Middle frontal gyrus (tissue), 1 donor: ENCODE measurements at regions not wholly inside any gene's neighbourhood (a gene's known extent, or its start where the extent isn't known, plus 50 kb on each side); places are given as distances from the start of the nearest gene placed in this dataset.

Source experiments
- DNase-seq: peaks from one replicate; pipeline ENCODE4 v3.0.0-alpha.2; 2015; ENCODE audit warnings: low spot score; ENCODE audit errors: extremely low spot score

DNA sequence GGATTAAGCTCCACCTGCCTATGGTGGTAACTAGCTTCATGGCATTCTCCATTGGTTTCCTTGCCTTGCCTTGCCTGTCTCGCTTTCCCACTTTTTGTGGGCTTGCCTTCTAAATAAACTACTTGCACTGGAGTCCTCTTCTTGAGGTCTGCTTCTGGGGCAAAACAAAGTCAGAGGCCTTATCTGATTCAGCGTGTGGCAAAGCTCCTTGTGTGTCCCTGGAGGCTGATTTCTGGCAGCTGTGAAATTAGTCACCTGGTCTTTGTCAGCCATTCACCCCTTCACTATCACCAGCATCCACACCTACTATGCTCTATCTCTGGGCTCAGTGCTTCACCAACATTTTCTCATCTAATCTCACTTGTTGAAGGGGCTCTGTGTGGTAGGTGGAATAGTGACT, 176.2 kb downstream of the SEC61B start:
- DNase-seq = no peak

DNA sequence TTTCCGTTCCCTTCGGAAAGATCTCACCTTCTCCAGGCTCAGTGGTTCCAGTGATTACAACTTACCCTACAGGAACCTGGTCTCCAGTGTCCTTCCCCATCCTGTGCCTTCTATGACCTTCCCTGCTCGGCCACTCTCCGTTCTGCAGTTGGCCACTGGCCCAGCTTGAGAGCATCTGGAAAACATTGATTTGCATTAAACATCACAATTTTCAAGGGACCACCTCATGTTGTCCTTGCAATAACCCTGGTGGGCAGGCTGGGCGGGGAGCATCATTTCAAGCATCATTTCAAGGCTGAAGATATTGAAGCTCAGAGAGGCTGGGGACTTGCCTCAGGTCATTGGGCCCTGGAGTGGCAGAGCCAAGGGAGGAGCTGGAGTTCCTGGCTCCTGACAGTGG, 177.4 kb downstream of the SEC61B start:
- no peak for DNase-seq

DNA sequence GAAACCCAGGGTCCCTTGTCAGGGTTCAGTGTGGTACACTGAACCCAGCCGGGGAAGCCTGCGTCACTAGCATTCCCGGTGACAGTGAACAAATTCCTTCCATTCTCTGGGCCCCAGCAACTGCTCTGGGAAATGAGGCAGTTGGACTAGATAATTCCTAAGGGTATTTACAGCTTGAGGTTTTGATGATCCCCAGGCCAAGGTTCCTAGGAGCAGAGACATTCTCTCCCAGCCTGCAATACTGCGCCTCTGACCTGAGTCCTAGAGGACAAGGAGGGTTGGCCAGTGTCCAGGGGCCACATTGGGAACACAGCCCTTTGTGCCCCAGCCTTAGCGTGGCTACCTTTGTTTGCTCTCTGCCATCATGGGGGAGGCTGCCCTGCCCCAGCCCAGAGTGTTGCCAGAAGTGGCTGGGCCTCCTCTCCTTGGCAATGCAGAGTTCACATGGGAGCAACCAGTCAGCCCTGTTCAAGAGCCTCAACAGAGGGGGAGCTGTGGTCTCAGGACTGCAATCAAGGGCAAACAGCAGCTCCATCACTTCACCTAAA, 178.2 kb downstream of the SEC61B start:
- DNase-seq = no peak

DNA sequence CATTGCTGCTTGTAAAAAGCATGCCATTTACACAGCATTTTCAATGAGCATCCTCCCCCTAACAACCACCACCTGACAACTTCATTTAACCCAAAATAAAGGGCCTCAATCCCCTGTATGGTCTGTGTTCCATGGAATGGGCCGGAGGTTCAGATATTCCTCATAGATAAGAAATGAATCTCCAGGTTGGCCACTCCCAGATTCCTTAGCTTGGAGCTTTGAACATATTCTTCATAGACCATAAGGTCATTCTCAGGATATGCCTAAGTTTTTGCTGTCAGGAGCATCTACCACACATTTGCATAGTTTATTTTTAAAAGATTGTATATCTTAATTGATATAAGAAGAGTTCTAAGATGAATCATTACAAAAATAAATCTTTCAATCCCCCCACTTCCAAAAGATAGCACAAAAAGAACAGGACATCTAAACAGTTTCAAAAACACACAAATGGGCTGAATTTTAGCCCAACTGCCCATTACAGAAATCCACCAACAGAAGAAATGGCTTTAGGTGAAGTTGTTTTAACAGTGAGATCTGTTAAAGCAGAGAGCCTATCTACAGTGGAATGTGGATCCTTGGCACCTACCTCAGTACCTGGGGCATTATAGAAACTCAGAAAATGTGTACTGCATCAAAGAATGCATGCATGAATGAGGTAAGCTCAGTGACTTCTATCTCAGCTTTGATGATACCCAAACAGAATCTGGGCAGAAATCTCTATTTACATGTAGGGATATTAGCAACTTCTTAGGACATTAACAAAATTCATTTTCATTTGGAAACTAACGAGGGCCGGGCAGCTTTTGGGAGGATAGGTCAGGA, 179.8 kb downstream of the SEC61B start:
- DNase-seq = no peak

DNA sequence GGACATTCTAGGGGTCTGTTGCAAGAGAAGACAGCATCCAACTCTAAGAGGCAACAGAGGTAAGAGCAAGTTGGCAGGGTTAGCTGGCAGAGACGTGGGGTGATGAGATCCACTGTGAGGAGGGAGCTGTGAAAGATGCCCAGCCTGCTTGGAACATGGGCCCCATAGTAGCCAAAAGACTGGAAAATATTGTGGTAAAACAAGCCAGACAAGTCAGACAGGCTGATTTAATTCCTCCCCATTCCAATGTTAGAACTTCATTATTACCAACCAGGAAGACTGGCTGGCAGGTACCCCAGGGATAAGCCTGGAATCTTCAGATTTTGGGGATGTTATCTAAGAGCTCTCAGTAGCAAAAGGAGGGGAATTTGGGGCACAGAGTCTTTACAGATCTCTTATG, 181.3 kb downstream of the SEC61B start:
- DNase-seq = no peak

DNA sequence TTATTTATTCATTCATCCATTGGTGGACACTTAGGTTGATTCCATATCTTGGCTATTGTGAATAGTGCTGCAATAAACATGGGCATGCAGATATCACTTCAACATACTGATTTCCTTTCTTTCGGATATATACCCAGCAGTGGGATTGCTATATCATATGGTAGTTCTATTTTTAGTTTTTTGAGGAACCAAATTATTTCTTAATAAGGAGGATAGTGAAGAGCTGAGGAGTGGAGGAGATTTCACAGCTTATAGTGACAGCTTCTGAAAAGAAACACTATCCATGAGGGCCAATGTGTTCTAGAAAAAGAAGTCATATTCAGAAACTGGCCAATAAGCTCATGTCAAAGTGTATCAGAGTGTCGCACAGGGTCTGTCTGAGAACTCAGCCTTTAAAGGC, 183.3 kb downstream of the SEC61B start:
- no peak for DNase-seq

DNA sequence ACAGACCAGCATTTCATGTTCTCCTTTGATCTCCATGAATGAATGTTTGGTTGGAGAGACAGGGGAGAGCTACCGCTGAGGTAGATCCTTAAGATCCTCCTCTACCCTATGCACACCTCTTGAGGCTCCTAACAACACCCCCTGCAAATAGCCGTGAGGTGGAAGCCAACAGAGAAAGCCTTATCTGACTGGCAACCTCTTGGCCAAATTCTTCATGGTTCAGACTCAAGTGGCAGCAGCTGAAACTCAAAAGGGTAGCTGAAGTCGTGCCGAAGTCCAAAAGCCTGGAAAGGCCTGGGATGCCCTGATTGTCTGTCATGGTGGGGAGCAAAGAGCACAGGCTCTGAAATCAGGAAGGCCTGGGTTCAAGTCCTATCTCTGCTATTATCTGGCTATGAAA, 184.9 kb downstream of the SEC61B start:
- no peak for DNase-seq

DNA sequence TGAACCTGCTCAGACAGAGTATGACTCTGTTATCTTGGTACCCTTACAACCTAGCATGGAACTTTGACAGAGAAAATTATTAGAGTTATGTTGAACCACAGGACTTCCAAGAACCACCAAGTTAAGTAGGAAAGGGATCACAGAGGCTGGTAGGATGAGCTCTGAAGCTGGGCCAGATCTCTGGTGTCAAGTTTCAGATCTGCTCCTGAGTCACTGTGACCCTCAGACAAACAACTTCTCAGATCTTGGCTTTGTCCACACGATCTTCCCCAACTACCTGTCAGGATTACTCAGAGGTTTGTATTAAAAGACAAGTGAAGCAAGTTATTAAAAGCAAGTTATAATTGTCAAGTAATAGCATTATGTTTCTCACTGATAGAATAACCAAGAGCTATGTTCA, 189.0 kb downstream of the SEC61B start:
- DNase-seq = no peak

DNA sequence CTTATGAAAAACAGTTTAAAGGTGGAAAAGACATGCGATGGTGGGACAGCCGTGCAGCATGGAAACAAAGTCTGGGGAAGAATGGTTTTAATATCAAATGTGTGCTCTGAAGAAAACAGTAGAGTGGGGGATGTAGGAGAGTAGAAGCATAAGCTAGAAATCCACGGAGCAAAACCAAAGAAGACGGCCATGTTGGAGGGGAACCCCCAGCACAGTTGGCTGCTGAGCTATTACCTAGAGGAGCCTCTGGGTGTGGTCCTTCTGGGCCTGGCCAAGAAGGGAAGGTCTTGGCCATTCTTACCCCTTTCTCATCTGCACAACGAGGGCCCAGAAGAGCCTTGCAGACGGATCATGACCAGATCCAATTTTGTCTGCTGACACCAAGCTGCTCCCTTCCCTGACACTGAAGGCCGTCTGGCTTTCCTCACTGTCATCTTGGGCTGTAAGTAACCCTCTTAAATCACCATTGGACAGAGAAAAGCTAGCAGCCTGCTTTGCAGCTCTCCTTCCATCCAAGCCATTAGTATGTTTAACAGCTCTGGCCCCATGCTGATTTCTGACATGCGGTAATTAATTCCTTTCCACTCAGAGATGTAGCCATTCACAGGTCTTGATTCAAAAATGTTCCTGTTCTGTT, 189.5 kb downstream of the SEC61B start:
- no peak for DNase-seq

DNA sequence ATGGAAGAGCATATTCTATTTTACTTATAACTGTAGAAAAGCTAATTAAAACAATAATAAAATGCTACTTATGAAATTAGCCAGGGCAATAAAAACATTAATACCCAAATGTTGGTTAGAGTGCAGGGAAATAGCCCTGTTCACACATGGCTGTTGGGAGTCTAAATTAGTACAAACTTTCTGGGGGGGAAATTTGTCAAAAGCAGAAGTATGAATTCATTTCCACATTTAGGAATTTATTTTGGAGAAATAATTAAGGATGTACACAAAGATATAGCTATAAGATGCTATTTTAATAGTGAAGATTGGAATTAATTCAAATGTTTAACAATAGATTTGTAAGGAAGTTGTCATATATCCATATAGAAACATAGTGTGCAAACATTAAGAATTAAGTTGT, 190.5 kb downstream of the SEC61B start:
- DNase-seq = no peak

DNA sequence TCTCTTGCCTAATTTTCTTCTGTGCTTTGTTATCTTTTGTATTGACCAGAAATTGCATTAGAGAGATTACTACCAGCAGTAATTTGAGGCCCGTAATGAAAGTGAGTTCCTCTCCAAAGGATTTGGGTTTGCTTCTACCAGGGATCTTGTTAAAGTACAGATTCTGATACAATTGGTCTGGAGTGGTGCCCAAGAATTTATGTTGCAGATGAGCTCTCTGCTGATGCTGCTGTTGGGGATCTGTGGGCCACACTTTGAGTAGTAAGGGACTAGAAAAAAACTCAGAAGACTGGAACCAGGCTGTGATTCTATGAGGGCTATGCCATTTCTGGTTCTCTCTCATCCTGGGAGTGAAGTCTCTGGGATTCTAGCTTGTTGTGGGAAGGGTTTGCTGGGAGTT, 192.2 kb downstream of the SEC61B start:
- DNase-seq = no peak

DNA sequence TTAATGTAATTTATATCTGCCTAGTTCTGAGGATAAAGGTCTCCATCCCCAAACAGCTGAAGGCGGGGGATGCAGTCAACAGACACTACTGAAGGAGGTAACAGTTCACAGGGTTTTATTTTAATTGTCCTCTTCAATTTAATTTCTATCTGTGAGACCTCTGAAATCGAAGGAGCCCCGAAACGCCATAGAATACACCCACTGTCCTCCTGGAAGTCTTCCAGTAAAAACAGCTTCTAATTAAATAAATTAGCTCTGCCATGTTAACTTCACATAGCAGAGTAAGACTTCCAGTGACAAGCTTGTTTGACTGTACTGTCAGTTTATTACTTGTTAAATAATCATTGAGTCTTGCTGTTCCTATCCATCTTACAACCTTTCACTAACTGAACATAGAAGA, 193.5 kb downstream of the SEC61B start:
- no peak for DNase-seq

DNA sequence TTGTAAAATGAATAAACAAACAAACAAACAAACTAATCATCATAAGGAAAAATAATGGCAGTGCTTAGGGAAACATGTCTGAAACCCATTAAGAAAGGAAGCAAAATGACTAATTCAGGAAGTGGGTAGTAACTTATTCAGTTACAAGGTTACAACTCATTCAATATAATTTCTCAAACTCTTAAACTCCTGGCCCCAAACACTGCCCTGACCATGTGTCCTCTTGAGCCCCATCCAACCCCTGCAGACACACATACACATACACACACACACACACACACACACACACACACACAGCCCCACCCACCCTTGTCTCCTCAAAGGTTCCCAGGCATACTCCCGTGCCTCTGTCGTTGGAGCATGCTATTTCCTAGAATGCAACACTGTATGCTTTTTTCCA, 193.9 kb downstream of the SEC61B start:
- no peak for DNase-seq

DNA sequence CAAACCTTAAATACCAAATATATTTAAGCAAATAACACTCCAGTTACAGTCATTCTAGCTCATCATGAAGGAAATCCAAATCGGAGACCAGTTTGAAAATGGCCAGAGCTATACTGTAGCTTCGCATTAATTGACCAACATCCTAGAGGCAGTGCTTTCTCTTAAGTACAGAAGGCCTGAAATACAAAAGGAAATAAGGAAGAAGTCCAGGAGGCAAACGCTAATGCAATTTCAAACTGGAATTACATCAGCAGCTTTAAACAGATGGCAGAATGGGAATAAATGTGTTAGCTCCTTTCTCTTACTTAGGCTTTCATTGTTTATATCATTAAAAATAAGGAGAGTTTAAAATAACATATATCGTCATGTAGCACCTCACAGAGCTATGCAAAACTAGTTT, 197.0 kb downstream of the SEC61B start:
- DNase-seq = no peak

DNA sequence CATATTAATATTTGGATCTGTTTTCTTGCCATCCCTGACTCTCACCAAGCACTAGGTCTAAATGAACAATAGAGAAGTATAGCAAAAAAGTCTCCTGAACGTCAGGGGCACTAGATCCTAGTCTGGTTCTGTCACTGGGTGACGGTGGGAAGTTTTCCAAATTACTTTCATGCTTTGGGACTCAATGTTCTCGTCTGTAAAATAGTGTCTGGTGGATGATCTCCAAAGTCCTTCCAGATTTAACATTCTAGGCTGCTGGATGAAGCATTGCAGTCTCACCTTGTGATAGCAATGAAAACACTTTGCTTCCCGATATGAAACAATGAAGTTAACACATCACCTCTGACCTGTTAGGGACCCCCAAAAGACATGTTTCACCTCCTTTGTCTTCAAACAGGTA, 199.3 kb downstream of the SEC61B start:
- DNase-seq = no peak

DNA sequence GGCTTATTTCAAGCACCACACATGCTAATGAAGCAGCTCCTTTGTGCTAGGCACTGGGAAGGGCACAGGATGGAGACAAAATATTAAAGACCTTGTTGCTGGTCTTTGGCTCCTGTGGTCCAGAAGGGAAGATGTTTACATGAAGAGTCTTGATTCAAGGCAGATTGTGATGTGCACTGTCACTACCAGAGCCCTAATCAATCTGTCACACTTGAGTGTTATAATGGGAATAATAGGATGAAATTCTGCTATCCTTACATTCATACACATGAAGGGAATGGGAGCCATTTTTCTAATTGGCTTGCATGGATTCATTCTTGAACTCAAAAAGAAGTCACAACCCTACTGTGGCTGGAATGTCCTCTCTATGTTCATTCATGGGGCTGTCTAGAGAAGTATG, 203.0 kb downstream of the SEC61B start:
- DNase-seq = no peak

DNA sequence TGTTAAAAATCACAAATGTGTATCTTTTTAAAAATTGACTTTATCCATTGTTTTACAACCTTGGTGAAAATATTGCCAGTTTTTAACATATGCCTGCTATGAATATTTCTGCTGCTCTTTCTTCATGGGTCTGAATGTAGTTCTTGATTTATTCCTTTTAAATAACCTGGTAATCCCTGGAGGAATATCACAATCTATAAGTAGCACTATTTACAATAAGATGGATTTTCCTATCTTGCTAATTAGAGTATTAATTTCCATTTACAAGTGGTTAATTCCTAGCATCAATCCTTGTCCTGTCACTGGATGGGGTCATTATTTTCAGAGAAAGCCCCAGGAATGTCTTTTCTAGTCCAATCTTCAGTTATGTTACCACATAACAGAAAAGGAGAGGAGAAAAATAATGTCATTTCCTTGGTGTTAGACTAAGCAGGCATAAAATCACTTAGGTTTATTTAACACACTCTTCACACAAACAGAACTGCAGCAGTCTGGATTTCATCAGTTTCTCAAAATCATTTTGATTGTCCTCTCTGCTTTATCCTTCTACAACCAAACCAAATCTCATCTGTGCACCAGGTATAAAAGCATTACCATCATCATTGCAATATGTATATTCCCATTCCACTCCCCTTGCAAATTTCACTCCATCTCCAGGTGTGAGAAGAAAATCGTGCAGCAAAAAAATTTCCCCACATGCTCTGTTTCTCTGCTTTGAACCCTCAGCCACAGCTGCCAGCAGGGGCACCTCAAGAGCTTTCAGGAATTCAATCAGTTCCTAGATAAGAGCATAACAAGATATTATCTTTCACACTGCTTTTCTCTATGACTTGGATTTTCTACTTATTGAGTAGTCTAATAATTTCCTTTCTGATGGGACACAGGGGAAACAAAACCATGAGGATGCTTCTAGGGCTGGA, 204.1 kb downstream of the SEC61B start:
- no peak for DNase-seq

DNA sequence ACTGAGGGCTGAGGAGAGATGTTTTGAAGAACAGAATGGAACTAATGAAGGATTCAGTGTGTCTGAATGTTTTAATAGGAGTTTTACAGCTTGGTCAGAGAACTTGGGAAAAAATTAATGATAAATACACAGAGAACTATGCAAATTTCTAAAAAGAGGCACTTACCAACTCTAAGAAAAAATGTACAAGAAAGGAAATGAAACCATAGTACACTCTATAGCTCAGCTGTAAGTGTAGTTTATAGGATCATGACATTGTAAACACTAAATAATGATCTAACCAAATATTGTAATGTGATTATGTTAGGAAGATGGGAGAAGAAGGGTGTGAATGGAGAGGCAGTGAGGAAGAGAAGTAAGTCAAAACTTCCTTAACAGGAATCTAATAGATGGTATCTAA, 205.2 kb downstream of the SEC61B start:
- no peak for DNase-seq

DNA sequence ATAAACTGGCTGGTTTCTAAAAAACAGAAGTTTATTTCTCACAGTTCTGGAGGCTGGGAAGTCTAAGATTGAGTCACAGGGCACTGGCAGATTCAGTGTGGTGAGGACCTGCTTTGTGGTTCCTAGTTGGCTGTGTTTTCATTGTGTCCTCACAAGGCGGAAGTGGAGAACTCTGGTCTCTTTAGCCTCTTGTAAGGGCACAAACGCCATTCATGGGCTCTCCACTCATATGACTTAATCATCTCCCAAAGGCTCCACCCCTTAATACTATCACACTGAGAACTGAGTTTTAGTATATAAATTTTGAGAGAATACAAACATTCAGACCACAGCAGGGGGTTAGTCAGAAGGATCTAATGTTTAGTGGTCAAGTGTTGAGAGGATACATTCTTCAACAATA, 208.2 kb downstream of the SEC61B start:
- no peak for DNase-seq

DNA sequence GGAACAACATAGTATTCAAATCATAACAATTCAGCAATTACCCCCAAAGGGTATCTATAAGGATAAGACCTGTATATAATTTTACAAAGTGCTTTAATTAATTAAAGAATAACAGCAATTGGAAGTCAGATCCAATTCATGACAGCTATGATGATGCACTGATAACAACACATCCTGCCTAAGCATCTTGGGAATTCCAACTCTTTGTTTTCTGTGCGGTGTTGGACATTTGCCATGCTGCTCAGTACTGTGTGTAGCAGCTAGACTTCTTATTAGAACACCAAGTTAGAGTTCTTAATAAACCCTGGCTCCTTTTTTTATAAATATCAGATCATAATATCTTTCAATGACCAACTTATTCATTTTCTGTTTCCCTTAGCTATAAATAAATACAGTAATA, 209.0 kb downstream of the SEC61B start:
- DNase-seq = no peak

DNA sequence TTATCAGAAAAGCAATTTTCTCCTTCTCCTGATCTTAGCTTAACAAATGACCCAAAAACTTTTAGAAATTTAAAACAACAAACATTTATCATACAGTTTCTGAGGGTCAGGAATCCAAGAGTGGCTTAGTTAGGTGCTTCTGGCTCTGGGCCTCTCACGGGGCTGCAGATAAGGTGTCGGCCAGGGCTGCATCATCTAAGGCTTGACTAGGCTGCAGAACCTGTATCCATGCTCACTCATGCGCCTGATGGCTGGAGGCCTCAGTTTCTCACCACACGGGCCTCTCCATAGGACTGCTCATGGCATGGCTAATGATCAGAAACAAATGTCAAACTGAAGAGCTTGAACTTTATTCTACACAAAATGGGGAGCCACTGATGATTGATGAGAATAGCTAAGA, 210.0 kb downstream of the SEC61B start:
- DNase-seq = no peak

DNA sequence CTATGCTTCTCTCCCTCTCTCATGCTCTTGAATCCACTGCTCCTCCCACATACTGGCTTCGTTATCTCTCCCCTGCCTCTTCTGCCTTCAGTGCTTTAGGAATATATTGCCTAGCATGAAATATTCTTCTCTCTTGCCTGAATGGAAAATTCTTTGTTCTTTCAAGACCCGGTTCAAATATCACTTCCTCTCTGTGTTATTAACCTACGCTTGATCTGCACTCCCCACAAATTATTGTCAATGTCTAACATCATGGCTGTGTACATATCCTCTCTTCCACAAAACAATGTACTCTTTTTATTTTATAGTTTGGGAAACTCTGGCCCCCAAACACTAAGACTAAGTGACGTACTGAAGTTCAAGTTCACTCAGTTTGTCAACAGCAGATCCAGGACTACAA, 211.0 kb downstream of the SEC61B start:
- no peak for DNase-seq
